Stimulated activated memory B cell treated with anti-CD40 and anti-IgM and Interleukin-4, amounts not matched to agents 10 μg/mL and 1 μg/mL and 100 μg/mL, for 72 hours (primary cell): ENCODE measurements at regions not wholly inside any gene's neighbourhood (a gene's known extent, or its start where the extent isn't known, plus 50 kb on each side); places are given as distances from the start of the nearest gene placed in this dataset.

Experiments
- ATAC-seq: fragments of 150-1000 bp; cut with Tn5 transposase; 2 replicates; pipeline ENCODE4 v1.10.0; 2021
- H3K27ac Mint-ChIP-seq: one replicate; pipeline ENCODE4 v1.8.0; 2022; ENCODE audit warnings: mild to moderate bottlenecking, mixed read lengths
- H3K27me3 Mint-ChIP-seq: one replicate; pipeline ENCODE4 v1.8.0; 2022; ENCODE audit warnings: mixed read lengths
- H3K36me3 Mint-ChIP-seq: one replicate; pipeline ENCODE4 v1.8.0; 2022; ENCODE audit warnings: mixed read lengths
- H3K4me1 Mint-ChIP-seq: one replicate; pipeline ENCODE4 v1.8.0; 2022; ENCODE audit warnings: mixed read lengths
- H3K4me3 Mint-ChIP-seq: one replicate; pipeline ENCODE4 v1.8.0; 2022; ENCODE audit warnings: mild to moderate bottlenecking, moderate library complexity, mixed read lengths
- H3K9me3 Mint-ChIP-seq: one replicate; pipeline ENCODE4 v1.8.0; 2022; ENCODE audit warnings: mixed read lengths

GRCh38 chr4:26212528-26212927 lies 108.3 kb upstream of the RBPJ start:
- no peak for ATAC-seq
- Mint-ChIP-seq H3K27me3 (peaks cover 55% of the 10 kb centered on the region), H3K27ac (no peak overlapping the region)

DNA sequence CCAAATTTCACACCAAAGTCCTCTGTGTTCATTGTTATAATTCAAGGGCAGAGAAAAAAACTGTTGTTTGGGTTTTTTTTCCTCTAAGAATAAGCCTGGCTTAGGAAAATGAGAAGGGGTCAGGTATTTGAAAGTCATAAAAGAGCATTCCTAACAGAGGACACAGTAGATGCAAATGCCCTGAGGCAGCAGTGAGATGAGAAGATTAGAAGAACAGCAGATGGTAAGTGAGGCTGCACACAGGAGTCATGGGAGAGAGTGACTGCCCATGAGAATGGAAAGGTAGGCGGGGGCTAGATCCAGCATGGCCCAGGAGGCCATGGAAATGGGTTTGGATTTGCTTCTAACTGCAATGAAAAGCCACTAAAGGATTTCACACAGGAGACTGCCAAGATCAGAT lies 107.5 kb upstream of the RBPJ start:
- Mint-ChIP-seq H3K27me3 (peaks cover 55% of the 10 kb centered on the region), H3K4me1 (peaks cover 22% of the 10 kb centered on the region), H3K36me3 (no peaks in the 10 kb centered on the region), H3K9me3 (peaks cover 3% of the 10 kb centered on the region), H3K4me3 (no peak overlapping the region), H3K27ac (no peak overlapping the region)
- ATAC-seq = no peak

More at GRCh38 chr4:26212528-26212927, 108.3 kb upstream of the RBPJ start:
- Mint-ChIP-seq H3K9me3 (peaks cover 3% of the 10 kb centered on the region), H3K4me3 (no peak overlapping the region), H3K36me3 (no peaks in the 10 kb centered on the region), H3K4me1 (peaks cover 14% of the 10 kb centered on the region)

- no peak for ATAC-seq
- Mint-ChIP-seq H3K36me3 (no peaks in the 10 kb centered on the region), H3K27ac (no peak overlapping the region), H3K4me3 (no peak overlapping the region), H3K9me3 (peaks cover 3% of the 10 kb centered on the region), H3K4me1 (peaks cover 33% of the 10 kb centered on the region), H3K27me3 (peaks cover 39% of the 10 kb centered on the region)
Observed at GRCh38 chr4:26214994-26215393, 105.8 kb upstream of the RBPJ start.

DNA sequence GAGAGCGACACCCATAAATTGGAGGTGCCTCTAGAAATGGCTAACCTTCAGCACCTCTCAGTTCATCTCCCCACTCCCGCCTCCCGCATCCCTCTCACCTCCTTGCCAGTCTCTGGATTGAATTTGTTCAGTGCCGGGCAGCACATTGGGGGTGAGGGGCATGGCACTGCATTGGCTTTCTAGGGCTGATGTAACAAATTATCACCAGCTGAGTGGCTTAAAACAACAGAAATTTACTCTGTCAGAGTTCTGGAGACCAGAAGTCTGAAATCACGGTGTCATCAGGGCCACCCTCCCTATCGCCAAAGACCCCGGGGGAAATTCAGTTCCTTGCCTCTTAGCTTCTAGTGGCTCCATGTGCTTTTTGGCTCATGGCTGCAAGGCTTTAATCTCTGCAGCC lies 105.1 kb upstream of the RBPJ start:
- Mint-ChIP-seq H3K36me3 (no peaks in the 10 kb centered on the region), H3K27ac (no peak overlapping the region), H3K4me3 (no peak overlapping the region), H3K27me3 (peaks cover 32% of the 10 kb centered on the region), H3K4me1 (peaks cover 33% of the 10 kb centered on the region), H3K9me3 (peaks cover 3% of the 10 kb centered on the region)
- ATAC-seq = no peak

GRCh38 chr4:26217481-26217880 lies 103.3 kb upstream of the RBPJ start:
- Mint-ChIP-seq H3K9me3 (peaks cover 3% of the 10 kb centered on the region), H3K27me3 (peaks cover 25% of the 10 kb centered on the region), H3K36me3 (no peaks in the 10 kb centered on the region), H3K4me3 (no peak overlapping the region), H3K27ac (peak overlapping the region; percentile 85), H3K4me1 (peaks cover 33% of the 10 kb centered on the region)
- no peak for ATAC-seq

GRCh38 chr4:26217961-26218676 lies 102.7 kb upstream of the RBPJ start:
- H3K27ac Mint-ChIP-seq = peak overlapping the region; percentile 85
- H3K4me1 Mint-ChIP-seq = peaks cover 33% of the 10 kb centered on the region
- H3K4me3 Mint-ChIP-seq = peak overlapping the region; percentile 15
- peak; percentile 86 for ATAC-seq
- peaks cover 23% of the 10 kb centered on the region for H3K27me3 Mint-ChIP-seq
- peaks cover 3% of the 10 kb centered on the region for H3K9me3 Mint-ChIP-seq
- H3K36me3 Mint-ChIP-seq = no peaks in the 10 kb centered on the region

DNA sequence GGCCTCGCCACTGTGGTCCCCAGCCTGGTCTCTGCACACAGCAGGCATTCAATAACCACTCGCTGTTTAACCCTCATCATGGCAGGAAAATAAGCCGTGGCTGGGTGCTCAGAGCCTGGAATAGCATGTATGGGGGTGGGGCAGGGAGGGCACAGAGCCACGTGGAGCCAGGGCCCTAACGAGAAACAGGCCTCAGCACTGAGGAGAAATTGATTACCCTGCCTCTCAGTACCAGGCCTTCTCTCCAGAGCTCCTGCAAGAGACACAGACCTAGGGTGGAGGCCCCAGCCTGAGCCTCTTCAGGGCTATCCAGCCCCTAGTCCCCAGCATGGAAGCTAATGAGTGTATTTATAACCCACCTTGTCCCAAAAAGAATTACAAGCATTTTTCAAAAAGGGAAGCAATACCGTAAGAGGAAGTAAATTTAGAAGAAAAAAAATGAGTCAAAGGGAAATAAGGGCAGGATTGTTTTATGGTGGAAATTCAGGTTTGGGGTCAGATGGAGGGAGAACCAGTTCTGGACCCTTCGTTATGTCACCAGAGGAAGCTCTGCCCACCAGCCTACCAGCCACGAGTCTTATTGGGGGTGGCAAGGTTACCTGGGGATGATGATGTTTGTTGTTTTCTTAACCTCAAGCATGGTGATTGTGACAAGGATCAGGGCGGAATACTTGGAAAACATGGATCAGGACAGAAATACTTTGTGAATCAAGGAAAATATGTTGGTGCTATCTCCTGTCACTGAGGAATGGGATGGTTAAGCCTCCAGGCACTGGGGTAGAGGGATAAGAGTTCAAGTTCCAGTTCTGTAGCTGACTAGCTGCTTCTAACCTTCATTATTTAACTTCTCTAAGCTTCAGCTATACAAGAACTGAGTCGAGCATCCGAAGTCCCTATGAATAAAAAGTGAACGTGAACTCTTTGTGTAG lies 101.9 kb upstream of the RBPJ start:
- Mint-ChIP-seq H3K4me3 (peak overlapping the region; percentile 15), H3K4me1 (peaks cover 29% of the 10 kb centered on the region), H3K36me3 (no peaks in the 10 kb centered on the region), H3K9me3 (peaks cover 2% of the 10 kb centered on the region), H3K27me3 (peaks cover 15% of the 10 kb centered on the region), H3K27ac (peak overlapping the region; percentile 85)
- peak; percentile 46 for ATAC-seq

DNA sequence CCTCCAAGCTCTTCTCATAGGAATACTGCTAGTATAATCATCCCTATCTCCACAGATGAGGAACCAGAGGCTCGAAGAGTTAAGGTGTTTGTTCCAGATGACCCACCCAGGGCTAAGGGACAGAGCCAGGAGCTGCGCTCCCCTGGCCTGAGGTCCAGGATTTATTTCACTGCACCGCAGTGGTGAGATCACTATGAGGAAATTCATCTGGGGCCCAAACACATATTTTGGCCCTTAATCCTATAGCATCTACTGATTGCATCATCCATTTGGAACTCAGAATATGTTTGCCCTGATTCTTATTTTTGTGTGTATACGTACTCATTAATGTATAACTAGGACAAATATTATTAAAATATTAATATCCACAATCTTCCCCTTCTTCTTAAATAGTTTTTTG lies 100.1 kb upstream of the RBPJ start:
- ATAC-seq = no peak
- Mint-ChIP-seq H3K27ac (no peak overlapping the region), H3K36me3 (no peaks in the 10 kb centered on the region), H3K9me3 (no peaks in the 10 kb centered on the region), H3K4me3 (no peak overlapping the region), H3K4me1 (peaks cover 25% of the 10 kb centered on the region), H3K27me3 (no peaks in the 10 kb centered on the region)

DNA sequence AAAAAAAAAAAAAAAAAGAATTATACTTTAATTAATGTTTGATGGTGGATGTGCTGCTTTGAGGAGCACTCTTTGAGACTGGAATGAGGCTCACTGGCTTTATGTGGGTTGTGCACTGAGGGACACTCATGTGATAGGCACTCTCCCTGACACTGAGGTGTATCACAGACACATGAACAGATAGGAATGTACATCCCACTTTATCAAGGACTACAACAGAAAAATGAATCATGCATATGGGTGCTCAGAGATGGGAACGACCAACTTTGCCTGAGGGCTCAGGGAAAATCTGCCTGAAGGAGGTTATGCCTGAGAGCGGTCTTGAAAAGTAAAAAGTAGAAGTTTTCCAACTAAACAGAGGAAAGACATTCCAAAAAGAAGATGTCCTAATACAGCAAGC lies 97.7 kb upstream of the RBPJ start:
- Mint-ChIP-seq H3K9me3 (no peaks in the 10 kb centered on the region), H3K36me3 (no peaks in the 10 kb centered on the region), H3K27me3 (no peaks in the 10 kb centered on the region), H3K4me3 (no peak overlapping the region), H3K27ac (no peak overlapping the region), H3K4me1 (peaks cover 13% of the 10 kb centered on the region)
- ATAC-seq = no peak

- no peaks in the 10 kb centered on the region for H3K27me3 Mint-ChIP-seq
- no peaks in the 10 kb centered on the region for H3K4me1 Mint-ChIP-seq
- H3K9me3 Mint-ChIP-seq = no peaks in the 10 kb centered on the region
- no peak overlapping the region for H3K27ac Mint-ChIP-seq
- no peak overlapping the region for H3K4me3 Mint-ChIP-seq
- ATAC-seq = no peak
- no peaks in the 10 kb centered on the region for H3K36me3 Mint-ChIP-seq
Observed at GRCh38 chr4:26226629-26227376, 94.0 kb upstream of the RBPJ start.

GRCh38 chr4:26227601-26228229 lies 93.1 kb upstream of the RBPJ start:
- Mint-ChIP-seq H3K27ac (no peak overlapping the region), H3K4me1 (no peaks in the 10 kb centered on the region), H3K9me3 (no peaks in the 10 kb centered on the region), H3K27me3 (peaks cover 6% of the 10 kb centered on the region), H3K36me3 (no peaks in the 10 kb centered on the region), H3K4me3 (no peak overlapping the region)
- no peak for ATAC-seq

- no peaks in the 10 kb centered on the region for H3K9me3 Mint-ChIP-seq
- ATAC-seq = no peak
- no peaks in the 10 kb centered on the region for H3K36me3 Mint-ChIP-seq
- H3K4me1 Mint-ChIP-seq = no peaks in the 10 kb centered on the region
- H3K27ac Mint-ChIP-seq = no peak overlapping the region
- no peak overlapping the region for H3K4me3 Mint-ChIP-seq
- H3K27me3 Mint-ChIP-seq = peaks cover 6% of the 10 kb centered on the region
Observed at GRCh38 chr4:26228883-26229282, 91.9 kb upstream of the RBPJ start.

GRCh38 chr4:26229974-26230373 lies 90.8 kb upstream of the RBPJ start:
- Mint-ChIP-seq H3K36me3 (no peaks in the 10 kb centered on the region), H3K4me1 (no peaks in the 10 kb centered on the region), H3K27ac (no peak overlapping the region), H3K27me3 (peaks cover 6% of the 10 kb centered on the region), H3K4me3 (no peak overlapping the region), H3K9me3 (no peaks in the 10 kb centered on the region)
- ATAC-seq = no peak

DNA sequence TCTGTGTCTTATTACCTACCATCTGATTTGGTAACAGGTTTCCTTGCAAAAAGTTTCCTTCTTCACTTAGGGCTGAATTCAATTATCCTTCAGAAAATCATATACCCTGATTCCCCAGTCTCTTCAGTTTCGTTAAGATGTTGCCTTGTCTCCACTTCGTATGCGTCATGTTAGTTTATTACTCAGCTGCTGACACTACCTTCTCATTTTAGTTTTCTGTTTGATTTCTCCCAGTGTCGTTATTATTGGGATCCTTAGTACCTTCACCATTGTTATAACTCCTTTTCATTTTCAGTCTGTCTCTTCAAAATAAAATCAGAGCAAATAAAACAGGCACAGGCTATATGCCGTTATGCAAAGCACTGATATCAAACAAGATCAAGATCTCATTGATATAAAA lies 87.5 kb upstream of the RBPJ start:
- ATAC-seq = no peak
- no peaks in the 10 kb centered on the region for H3K4me1 Mint-ChIP-seq
- no peaks in the 10 kb centered on the region for H3K9me3 Mint-ChIP-seq
- H3K27me3 Mint-ChIP-seq = peaks cover 10% of the 10 kb centered on the region
- H3K36me3 Mint-ChIP-seq = no peaks in the 10 kb centered on the region
- no peak overlapping the region for H3K27ac Mint-ChIP-seq
- no peak overlapping the region for H3K4me3 Mint-ChIP-seq

DNA sequence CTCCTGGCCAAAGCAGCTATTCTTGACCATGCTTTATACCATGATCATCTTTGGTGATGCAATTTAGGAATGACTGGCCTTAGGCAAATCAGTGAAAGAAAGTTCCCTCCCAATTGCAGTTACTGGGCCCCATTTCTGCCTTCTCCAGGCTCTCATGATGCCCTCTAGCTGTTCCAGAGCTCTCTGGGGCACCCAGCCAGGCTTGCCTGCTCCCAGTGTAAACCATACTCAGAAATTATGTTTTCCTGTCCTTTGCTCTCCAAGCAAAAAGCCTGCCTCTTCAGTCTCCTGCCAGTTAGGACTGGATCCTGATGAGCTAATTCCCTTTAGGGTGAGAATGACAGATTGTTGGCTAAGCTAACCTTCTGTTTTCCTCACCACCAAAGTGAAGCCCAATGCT lies 85.3 kb upstream of the RBPJ start:
- no peak overlapping the region for H3K27ac Mint-ChIP-seq
- H3K9me3 Mint-ChIP-seq = no peaks in the 10 kb centered on the region
- H3K4me1 Mint-ChIP-seq = no peaks in the 10 kb centered on the region
- no peaks in the 10 kb centered on the region for H3K36me3 Mint-ChIP-seq
- peaks cover 16% of the 10 kb centered on the region for H3K27me3 Mint-ChIP-seq
- H3K4me3 Mint-ChIP-seq = no peak overlapping the region
- ATAC-seq = no peak
